Calu3 (cell line): ENCODE measurements at regions not wholly inside any gene's neighbourhood (a gene's known extent, or its start where the extent isn't known, plus 50 kb on each side); places are given as distances from the start of the nearest gene placed in this dataset.

Experiments
- BruUV-seq: library from RNA; stranded (reverse); fragments of 400-500 nt; replicated peaks from 2 replicates; lab custom pipeline; 2021; lab: Mats Ljungman, UMichigan
- CTCF ChIA-PET: fragments of 300-600 bp; sonication (Branson Sonifier 250); formaldehyde crosslinking; loops from one replicate; lab custom pipeline; 2022; ENCODE audit warnings: antibody characterized with exemption; lab: Charles Lee
- DNase-seq: peaks from one replicate; pipeline ENCODE4 v3.0.0; 2022
- H3K27ac Mint-ChIP-seq: one replicate; pipeline ENCODE4 v1.8.0; 2022; ENCODE audit warnings: mixed read lengths; ENCODE audit not compliant: unreplicated experiment
- H3K27me3 Mint-ChIP-seq: one replicate; pipeline ENCODE4 v1.8.0; 2022; ENCODE audit warnings: mixed read lengths; ENCODE audit not compliant: unreplicated experiment
- H3K36me3 Mint-ChIP-seq: one replicate; pipeline ENCODE4 v1.8.0; 2022; ENCODE audit warnings: mild to moderate bottlenecking, moderate library complexity, mixed read lengths; ENCODE audit not compliant: insufficient read depth, unreplicated experiment
- H3K4me1 Mint-ChIP-seq: one replicate; pipeline ENCODE4 v1.8.0; 2022; ENCODE audit warnings: mild to moderate bottlenecking, low read depth, mixed read lengths; ENCODE audit not compliant: unreplicated experiment
- H3K4me3 Mint-ChIP-seq: one replicate; pipeline ENCODE4 v1.8.0; 2022; ENCODE audit warnings: mild to moderate bottlenecking, low read depth, moderate library complexity, mixed read lengths; ENCODE audit not compliant: unreplicated experiment
- H3K9me3 Mint-ChIP-seq: one replicate; pipeline ENCODE4 v1.8.0; 2022; ENCODE audit warnings: low read depth, mixed read lengths; ENCODE audit not compliant: unreplicated experiment
- intact Hi-C: fragments of 100-400 bp; cut with micrococcal nuclease; formaldehyde crosslinking; loops from one replicate; pipeline ENCODE4 v1.10.0; 2022; ENCODE audit not compliant: unreplicated experiment
- TF ChIP-seq, protein P1 (sequence below): fragments of 200-600 bp; IDR thresholded peaks from one replicate; pipeline ENCODE4 v1.8.0; 2022; ENCODE audit warnings: antibody characterized with exemption; ENCODE audit not compliant: unreplicated experiment

- Mint-ChIP-seq H3K36me3 (no peaks in the 10 kb centered on the region), H3K9me3 (no peaks in the 10 kb centered on the region), H3K27me3 (no peaks in the 10 kb centered on the region), H3K27ac (no peak overlapping the region), H3K4me3 (no peak overlapping the region), H3K4me1 (peaks cover 11% of the 10 kb centered on the region)
- DNase-seq = no peak
- intact Hi-C loops = no loop called here
- no TSS peak for BruUV-seq
- CTCF ChIA-PET = no interaction called here
- TF ChIP-seq, protein P1, sequence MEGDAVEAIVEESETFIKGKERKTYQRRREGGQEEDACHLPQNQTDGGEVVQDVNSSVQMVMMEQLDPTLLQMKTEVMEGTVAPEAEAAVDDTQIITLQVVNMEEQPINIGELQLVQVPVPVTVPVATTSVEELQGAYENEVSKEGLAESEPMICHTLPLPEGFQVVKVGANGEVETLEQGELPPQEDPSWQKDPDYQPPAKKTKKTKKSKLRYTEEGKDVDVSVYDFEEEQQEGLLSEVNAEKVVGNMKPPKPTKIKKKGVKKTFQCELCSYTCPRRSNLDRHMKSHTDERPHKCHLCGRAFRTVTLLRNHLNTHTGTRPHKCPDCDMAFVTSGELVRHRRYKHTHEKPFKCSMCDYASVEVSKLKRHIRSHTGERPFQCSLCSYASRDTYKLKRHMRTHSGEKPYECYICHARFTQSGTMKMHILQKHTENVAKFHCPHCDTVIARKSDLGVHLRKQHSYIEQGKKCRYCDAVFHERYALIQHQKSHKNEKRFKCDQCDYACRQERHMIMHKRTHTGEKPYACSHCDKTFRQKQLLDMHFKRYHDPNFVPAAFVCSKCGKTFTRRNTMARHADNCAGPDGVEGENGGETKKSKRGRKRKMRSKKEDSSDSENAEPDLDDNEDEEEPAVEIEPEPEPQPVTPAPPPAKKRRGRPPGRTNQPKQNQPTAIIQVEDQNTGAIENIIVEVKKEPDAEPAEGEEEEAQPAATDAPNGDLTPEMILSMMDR = no peak
These were observed 84.5 kb upstream of the RAI14 start for GRCh38 chr5:34571677-34572041.

- H3K27ac Mint-ChIP-seq = no peak overlapping the region
- no peaks in the 10 kb centered on the region for H3K27me3 Mint-ChIP-seq
- H3K36me3 Mint-ChIP-seq = no peaks in the 10 kb centered on the region
- CTCF ChIA-PET = no interaction called here
- no peak for DNase-seq
- BruUV-seq = no TSS peak
- peaks cover 4% of the 10 kb centered on the region for H3K9me3 Mint-ChIP-seq
- TF ChIP-seq, protein P1 = no peak
- intact Hi-C loops = no loop called here
- peaks cover 9% of the 10 kb centered on the region for H3K4me1 Mint-ChIP-seq
- H3K4me3 Mint-ChIP-seq = no peak overlapping the region
These were observed 81.1 kb upstream of the RAI14 start for GRCh38 chr5:34574936-34575467.

GRCh38 chr5:34576891-34577666 lies 79.0 kb upstream of the RAI14 start:
- no peaks in the 10 kb centered on the region for H3K27me3 Mint-ChIP-seq
- no TSS peak for BruUV-seq

GRCh38 chr5:34578962-34579361 lies 77.2 kb upstream of the RAI14 start:
- H3K27ac Mint-ChIP-seq = no peak overlapping the region
- CTCF ChIA-PET = no interaction called here
- no TSS peak for BruUV-seq
- peaks cover 4% of the 10 kb centered on the region for H3K9me3 Mint-ChIP-seq
- peaks cover 9% of the 10 kb centered on the region for H3K4me1 Mint-ChIP-seq
- no peaks in the 10 kb centered on the region for H3K36me3 Mint-ChIP-seq
- DNase-seq = no peak
- intact Hi-C loops = no loop called here
- TF ChIP-seq, protein P1 = no peak
- no peaks in the 10 kb centered on the region for H3K27me3 Mint-ChIP-seq
- no peak overlapping the region for H3K4me3 Mint-ChIP-seq

More at GRCh38 chr5:34576891-34577666, 79.0 kb upstream of the RAI14 start:
- intact Hi-C loops = no loop called here
- DNase-seq = no peak
- Mint-ChIP-seq H3K36me3 (no peaks in the 10 kb centered on the region), H3K4me3 (no peak overlapping the region), H3K9me3 (peaks cover 4% of the 10 kb centered on the region), H3K4me1 (no peaks in the 10 kb centered on the region), H3K27ac (no peak overlapping the region)
- CTCF ChIA-PET = no interaction called here
- TF ChIP-seq, protein P1 = no peak
